ENCODE measurements at regions not wholly inside any gene's neighbourhood (a gene's known extent, or its start where the extent isn't known, plus 50 kb on each side); places are given as distances from the start of the nearest gene placed in this dataset.
"Not testable (repeated sequence)": the region's sequence is repeated elsewhere in the genome, so short reads cannot be mapped to it uniquely, and the experiment has no call there.

DNA sequence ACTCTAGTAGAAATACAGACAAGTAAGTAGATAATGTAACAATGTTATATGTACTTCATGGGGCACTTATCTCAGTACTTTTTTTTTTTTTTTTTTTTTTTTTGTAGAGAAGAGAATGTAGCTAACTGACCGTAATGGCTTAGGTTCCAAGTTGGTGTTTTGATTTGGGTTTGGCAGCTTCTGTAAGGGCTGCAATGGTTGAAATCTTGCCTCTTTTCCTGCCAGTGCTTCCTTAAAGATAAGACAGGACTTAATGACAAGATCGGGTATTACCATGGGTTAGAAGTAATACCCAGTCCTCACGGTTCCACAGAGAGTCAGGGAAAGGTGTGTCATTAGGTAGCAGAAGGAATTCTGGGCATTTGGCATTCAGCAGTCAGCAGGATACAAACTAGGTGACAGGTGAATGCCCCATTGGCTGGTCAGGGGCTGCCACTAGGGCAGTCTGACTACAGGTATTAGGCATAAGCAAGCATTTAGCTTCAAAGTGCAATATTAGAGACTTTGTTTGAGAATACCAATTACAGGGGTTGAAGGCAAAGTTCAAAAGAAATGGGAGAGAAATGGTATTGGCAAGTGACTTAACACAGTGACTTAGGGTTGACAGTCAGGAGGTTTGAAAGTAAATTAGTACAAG is 189.4 kb upstream of the RND3 start:
- no peak for DNase-seq (ENCODE audit: low read depth)

DNA sequence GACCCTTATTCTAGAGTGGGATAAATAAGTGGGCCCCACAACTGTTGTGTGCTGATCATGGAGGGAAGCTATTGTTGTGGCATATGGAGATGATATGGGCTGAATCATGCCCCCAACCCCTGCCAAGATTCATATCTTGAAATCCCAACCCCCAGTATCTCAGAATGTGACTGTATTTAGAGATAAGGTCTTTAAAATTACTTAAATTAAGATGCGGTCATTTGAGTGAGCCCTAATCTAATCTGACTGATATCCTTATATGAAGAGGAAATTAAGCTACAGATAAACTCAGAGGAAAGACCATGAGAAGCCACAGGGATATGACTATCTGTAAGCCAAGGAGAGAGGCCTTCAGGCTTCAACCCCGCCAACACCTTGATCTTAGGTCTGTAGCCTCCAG is 188.3 kb upstream of the RND3 start:
- no peak for DNase-seq (ENCODE audit: low read depth)

DNA sequence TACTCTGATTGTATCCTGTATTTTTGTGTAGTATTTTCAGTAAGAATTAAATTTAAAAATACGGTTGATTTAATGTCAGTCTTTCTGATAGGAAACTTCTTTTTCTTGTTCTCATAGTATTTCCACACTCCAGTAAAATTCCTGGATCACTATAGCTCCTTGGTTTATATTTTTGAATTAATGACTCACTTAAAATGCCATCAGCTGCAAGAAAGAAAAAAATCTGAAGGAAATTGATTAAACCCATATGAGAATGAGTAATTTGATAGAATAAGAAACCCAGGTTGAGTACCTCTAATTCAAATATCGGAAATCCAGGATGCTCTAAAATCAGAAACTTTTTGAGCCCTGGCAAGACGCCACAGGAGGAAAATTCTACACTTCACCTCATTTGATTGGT is 186.8 kb upstream of the RND3 start:
- DNase-seq (ENCODE audit: low read depth) = no peak

DNA sequence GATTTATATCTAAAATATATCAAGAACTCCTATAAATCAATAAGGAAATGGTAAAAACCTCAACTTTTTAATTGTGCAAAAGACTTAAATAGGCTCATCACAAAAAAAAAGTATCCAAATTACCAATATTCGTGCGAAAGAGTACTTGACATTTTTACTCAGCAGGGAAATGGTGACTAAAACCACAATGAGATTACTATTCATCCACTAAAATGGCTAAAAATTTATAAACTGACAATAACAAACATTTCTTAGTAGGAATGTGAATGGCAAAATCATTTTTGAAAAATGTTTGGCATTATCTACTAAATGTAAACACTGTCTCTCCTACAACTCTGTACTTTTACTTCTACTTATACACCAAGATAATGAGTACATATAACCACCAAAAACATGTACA is 184.8 kb upstream of the RND3 start:
- DNase-seq (ENCODE audit: low read depth) = no peak

DNA sequence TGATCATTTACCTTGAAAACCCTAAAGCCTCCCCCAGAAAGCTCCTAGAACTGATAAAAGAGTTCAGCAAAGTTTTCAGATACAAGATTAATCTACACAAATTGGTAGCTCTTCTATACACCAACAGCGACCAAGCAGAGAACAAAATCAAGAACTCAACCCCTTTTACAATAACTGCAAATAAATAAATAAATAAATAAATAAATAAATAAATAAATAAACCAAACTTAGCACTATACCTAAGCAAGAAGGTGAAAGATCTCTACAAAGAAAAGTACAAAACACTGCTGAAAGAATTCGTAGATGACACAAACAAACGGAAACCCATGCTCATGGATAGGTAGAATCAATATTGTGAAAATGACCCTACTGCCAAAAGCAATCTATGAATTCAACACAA is 182.0 kb upstream of the RND3 start:
- no peak for DNase-seq (ENCODE audit: low read depth)

DNA sequence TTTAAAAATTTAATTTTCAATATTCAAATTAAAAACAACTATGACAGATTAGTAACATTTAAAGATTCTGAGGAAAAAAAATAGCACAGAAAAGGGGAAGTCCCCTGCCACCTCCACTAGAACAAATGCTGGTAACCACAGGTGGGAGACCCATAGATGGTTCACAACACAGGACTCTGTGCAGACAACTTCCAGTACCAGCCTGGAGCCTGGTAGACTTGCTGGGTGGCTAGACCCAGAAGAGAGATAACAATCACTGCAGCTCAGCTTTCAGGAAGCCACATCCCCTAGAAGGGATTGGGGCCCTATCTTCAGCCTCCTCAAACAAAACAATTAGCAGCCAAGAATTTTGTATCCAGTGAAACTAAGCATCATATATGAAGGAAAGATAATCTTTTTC is 179.6 kb upstream of the RND3 start:
- not testable (repeated sequence) for DNase-seq (ENCODE audit: low read depth)

DNA sequence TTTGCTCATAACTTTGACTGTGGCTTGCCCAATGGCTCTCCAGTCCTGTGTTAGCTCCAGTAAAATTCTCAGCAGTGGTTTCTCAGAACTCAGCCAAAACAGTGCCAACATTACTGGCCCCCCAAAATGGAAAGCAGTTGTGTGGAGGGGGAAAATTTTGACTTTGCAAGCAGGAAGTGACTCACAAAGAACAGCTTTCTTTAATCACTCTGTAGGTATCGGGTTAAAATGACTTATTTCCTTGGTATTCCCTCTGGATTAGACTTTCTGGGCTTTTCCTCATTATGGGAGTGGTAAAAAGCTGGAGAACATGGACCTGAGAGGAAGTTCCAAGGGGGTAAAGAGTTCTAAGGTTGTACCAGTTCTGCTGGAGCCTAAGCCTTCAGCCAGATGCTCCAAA is 175.7 kb upstream of the RND3 start:
- peak; percentile 94 for DNase-seq (ENCODE audit: low read depth)

DNA sequence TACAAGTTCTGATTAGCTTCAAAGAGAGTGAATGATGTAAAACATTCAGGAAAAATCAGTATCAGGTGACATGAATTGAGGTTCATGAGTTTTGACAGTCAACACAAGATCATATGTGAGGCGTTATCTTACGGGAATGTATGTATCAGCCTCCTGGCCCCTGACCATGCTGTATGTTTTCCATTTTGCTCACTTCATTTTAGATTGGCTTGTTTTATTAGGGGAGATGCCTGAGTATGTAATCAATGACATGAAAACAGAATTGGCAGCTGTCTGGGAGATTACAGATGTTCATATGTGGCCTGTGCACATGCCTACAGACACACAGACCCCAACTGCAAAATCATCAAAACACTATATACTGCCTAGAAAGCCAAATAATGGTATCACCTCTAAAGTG is 168.5 kb upstream of the RND3 start:
- no peak for DNase-seq (ENCODE audit: low read depth)

DNA sequence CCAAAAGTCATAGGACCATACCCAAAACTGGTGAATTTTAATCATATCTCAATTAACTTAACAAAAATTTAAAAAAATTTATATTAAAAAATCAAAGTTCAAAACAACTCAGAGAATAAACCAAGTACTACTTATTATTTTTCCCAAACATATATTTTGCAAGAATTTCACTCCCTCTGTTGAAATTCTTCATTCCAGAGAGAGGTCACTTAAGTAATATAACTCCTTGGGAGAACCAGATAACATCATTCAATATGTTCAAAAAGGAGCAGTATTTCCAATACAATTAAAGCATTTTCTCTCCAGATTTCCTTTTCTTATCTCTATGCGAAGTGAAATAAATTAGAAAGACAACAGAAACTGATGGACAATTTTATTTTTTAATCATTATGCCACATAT is 165.9 kb upstream of the RND3 start:
- DNase-seq (ENCODE audit: low read depth) = no peak

DNA sequence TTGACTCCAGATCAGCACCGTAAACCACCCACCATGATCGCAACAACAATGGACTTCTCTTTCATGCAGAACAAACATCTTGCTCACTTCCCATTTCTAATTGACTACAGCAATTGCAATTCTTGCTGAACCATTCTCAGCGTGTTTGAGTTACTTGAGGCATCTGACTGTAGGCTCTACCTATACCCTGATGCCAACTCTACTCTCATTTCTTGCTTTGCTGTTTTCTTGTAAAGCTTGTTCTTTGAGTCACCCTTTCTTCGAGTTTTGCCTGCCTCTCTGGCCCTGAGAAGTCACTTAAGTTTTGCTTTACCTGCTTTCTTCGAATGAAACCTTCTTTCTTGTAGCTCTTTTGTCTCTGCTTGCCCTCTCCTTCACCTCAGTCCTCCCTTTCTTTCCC is 160.5 kb upstream of the RND3 start:
- no peak for DNase-seq (ENCODE audit: low read depth)

DNA sequence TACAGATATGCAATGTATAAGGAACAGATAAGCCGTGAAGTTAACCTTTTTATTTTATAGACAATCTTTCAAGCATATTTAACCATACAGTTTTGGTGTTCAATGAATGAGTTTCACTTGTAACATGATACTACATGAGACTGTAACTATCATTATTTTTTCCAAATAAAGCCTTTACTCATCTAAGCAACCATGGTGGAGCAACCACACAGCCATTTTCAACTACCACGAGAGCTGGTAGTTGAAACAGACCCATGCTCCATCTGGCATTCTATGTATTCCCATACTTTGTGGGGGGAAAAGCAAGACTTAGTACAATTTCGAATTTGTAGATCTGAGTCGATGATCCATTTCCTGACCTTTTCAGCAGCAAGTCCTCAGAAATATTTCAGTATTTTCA is 159.3 kb upstream of the RND3 start:
- DNase-seq (ENCODE audit: low read depth) = peak; percentile 17

DNA sequence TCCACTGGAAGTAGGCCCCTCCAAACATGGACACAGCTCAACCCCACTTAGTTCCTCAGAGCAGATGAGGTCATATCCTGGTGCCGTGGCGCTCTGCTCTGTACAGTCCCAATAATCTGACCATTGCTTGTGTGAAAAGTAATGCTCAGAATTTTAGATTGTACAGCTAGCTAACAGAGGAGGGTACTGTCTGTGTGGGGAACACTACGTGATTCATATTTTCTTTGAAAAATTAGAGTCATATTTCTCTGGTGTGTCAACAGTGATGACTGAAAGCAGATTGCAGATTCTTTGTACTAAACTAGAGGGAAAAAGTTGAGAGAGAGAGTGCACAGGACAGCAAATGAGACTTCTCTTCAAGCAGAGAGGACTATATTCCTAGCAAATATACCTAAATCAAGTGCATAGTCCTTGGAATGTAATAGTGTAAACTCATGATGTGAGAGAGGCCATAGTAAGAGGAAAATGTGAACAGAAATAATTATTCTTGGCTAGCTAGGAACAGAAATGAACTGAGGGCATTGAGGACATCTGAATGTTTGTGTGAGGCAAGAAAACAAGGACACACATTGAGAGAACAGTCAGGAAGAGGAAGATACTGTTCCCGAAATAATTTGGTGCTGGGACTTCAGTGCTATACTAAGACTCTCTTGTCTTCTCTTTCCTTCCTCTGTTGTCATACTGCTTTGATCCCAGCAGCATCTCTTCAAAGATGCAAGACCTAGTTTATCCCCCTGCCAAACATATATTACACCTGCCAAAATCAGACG is 157.0 kb upstream of the RND3 start:
- peak; percentile 79 for DNase-seq (ENCODE audit: low read depth)

DNA sequence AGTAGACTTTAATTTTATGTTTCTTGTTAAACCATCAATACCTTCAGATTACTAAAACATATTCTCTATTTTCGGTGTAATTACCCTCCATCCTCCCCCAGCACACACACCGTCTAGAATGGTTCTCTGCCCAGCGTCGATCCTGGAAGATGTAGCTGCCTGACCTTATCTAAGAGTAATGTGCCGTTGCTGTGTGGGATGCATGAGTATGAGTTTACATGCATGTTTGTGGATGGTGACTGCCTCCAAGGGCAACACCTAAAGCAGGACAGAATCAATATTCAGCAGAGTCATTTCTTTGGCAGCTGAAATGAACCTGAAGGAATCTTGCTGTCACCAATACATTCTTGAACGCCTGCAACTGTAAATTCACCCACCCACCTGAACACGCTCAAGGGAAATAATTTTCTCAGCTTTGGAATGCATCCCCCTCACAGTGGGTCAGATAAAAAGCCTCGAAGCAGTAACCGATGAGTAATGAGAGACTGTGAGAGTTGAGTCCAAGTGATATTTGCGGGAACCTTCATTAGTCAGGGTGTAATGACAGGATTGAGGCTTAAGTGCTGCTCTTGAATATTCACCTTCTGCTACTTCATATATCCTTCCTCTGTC is 155.8 kb upstream of the RND3 start:
- DNase-seq (ENCODE audit: low read depth) = peak; percentile 25

DNA sequence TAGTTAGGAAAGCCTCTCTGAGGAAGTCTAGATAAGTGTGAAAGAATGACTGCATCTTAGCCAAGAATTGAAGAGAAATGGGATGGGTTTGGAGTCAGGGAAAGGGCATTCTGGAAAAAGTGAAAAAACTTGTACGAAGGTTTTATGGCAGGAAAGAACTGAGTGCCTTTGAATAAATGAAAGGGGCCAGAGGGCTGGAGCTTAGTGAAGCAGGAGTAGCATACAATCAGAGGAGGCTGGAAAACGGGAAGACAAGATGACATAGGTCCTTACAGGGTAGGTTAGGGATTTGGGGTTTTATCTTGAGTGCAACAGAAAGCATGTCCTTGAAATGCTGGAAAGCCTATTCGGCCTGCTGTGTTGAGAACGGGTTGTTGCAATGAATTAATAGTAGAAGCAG is 152.6 kb upstream of the RND3 start:
- no peak for DNase-seq (ENCODE audit: low read depth)

DNA sequence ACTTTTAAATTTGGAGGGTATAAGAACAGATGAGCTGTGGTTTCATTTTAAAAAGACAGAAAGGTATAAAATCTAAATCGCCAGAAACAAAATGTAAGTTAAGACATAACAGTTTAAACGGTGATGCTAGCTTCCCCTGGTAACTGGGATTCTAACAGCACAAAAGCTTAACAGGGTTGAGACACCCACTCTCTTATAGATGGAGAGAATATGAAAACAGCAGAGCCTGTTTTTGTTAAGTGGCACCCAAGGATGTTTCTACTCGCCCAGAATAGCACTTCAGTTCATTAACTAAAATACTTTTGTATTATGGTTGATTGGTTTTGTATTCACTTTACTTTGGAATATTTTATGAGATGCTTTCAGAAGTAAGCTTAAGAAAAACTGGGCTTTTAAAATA is 151.9 kb upstream of the RND3 start:
- DNase-seq (ENCODE audit: low read depth) = no peak

DNA sequence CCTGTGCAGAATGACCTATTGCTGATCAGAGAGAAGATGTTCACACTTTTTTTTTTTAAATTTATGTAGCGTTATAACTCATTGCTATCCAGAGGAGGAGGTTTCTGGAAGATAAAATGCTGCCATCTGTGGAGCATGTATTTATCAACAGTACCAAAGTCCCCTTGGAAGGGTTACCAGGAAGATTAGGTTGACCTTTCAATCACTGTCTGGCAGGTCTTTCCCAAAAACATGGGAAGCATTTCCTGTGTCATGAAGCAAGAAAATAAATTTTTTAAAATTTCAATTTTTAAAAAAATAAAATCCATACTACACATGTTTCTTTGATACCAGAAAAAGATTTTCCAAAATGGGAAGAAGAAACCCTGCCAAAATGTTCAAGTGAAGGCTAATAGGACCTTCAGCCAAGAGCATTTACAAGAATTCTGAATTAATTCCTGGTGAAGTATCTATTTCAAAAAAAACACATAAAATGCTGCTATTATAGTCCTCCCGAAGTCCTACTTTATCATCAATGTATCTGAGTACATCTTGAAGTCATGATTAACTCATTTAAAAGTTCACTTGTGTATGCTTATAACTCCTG is 143.9 kb upstream of the RND3 start:
- no peak for DNase-seq (ENCODE audit: low read depth)

DNA sequence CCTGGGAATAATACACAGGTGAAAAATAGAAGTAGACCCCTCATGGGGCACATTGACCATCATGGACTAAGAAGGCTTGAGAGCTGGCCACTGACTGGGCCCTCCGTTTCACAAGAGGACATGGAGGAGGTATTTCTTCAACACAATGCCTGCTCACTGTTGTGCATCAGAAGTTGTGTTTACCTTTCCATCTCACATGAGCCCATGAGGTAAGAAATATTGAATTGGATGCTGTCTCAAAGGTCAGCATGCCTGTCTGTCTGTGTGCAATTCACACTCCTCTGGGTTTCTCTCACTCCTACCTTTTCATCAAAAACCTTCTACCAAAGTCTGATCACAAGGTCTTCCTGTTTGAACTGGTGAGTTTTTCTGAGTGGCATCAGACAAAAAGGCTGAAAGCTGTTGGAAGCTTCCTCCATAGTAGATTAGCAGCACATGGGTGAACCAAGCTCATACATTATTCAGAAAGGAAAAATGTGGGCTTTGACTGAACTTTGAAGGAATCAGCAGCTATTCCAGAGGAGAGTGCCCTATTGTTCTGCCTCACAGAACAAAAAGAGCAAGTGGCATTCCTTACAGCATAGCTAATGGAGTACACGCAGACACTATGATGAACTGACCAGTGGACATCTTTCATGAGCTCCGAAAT is 143.2 kb upstream of the RND3 start:
- no peak for DNase-seq (ENCODE audit: low read depth)

DNA sequence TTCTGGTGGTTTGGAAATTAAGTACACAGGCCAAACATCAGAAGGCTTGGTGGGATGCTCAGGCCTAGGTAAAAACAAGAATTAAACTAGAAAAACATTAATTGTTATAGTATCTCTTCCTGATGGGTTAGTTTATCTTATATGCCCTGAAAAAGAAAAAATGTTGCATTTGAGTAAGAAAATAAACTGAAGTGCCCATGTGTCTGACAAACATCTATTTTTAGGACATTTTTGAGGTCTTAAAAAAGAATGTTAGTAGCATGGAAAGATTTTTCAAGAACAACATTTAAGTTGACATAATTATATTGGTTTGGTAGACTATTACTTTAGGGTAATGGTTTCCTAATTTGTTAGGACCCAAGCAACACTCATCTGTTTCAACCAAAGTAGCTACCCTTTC is 140.1 kb upstream of the RND3 start:
- no peak for DNase-seq (ENCODE audit: low read depth)

DNA sequence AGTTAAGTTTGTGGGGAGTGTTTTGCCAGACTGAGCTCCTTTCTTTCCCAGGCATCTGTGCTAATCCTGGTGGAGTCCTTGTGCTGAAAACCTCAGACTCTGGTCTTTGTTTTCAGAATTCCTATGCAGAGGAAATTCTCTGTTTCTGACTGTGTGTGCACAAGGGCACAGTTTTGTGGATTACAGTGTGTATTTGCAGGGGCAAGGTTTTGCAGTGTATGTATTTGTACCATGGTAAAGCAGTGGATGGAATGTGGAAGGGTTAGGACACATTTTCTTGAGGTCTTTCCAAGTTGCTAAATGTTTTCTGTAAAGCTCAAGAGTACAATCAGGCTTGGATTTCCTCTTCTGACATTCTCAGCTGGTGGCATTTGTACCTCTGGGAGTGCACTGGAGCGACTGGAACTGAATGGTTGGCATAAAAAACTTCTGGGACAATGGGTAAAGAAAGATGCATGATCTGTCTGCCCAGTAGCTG is 139.5 kb upstream of the RND3 start:
- DNase-seq (ENCODE audit: low read depth) = no peak

DNA sequence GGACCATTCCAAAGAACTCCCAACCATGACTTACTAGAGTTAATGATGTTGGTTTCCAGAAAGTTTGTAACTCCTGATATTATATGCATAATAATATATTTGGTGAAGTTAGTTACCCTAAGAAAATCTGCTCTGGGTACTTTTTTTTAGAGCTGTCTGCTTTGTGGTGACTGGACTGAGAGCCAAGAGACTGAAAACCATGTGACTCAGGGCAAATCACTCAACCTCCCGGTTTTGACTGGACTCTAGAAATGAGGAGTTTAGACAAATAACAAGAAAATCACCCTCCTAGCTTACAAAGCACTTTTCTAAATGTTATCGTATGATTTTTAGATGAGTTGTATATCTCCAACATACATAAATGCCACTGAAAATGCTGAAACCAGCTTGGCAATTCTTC is 138.3 kb upstream of the RND3 start:
- DNase-seq (ENCODE audit: low read depth) = no peak

DNA sequence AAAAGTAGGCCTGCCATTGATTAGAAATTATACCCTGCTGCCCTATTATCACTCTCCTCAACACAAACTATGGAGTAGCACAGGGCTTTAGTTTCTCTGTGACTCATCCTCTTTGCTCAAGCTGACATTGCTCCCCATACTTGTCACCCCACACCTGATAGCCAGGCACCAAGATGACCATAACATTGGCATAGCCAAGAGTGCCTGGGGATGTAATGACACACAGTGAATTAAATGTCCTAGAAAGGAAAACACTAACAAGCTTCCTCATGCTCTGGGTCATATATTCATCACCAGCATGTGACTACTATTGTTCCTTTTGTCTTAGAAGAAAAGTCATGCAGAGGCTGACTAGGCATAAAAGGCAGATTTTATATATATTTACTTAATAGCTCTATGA is 137.8 kb upstream of the RND3 start:
- DNase-seq (ENCODE audit: low read depth) = peak; percentile 70

DNA sequence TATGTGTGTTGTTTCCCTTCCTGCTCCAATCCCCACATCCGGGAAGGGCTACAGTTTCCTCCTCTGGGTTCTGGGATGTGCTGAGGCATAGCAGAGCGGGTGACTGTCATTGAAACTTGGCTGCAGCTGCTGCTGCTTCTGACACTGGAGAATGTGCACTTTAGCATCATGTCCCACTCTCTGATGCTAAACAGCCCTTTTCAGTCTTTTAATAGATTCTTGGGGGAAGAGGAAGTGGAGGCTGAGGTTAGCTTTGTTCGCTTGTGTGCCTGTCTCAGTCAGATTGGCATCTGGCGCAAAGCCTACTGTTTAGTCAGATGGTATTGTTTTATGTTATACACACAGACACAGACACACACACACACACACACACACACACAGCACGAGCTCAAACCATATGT is 136.5 kb upstream of the RND3 start:
- peak; percentile 20 for DNase-seq (ENCODE audit: low read depth)
